ENCODE measurements at regions not wholly inside any gene's neighbourhood (a gene's known extent, or its start where the extent isn't known, plus 50 kb on each side); places are given as distances from the start of the nearest gene placed in this dataset.

GRCh38 chr2:38497670-38498037, 105.1 kb downstream of the HNRNPLL start:
- DNase-seq (ENCODE audit: low read depth, low spot score) (no peak), ATAC-seq (no peak)
- no TSS peak for BruUV-seq (replicated peaks)
- no peaks in the 10 kb centered on the region for H3K27me3 ChIP-seq (ENCODE audit: insufficient read depth, low read length)
- intact Hi-C loops (cut with micrococcal nuclease) = no loop called here
- H3K9me3 ChIP-seq (ENCODE audit: control insufficient read depth in 1 of 2, insufficient read depth in 1 of 2, low read depth in 1 of 2, low read length in 2 of 2) = no peaks in the 10 kb centered on the region
- H3K4me3 ChIP-seq (replicated peaks in 1 of 2; ENCODE audit: low read depth in 1 of 2, low read length in 2 of 2) = no peak overlapping the region
- H2AFZ ChIP-seq (ENCODE audit: low read depth, low read length, poor library complexity, severe bottlenecking) = no peak overlapping the region
- no peaks in the 10 kb centered on the region for H3K36me3 ChIP-seq (ENCODE audit: control insufficient read depth in 1 of 2, insufficient read depth in 2 of 2, low read length in 2 of 2)
- RAD21 ChIA-PET (ENCODE audit: low non-redundant PET in 1 of 2, low total read pairs in 2 of 2, uncharacterized antibody in 2 of 2, unreplicated experiment in 2 of 2) = no interaction called here
- no peaks in the 10 kb centered on the region for H4K20me1 ChIP-seq (ENCODE audit: insufficient read depth)
- H3K4me2 ChIP-seq (ENCODE audit: low read length) = no peak overlapping the region
- no peak overlapping the region for H3K9ac ChIP-seq (ENCODE audit: low read length)
- CTCF ChIA-PET = no interaction called here
- H3K79me2 ChIP-seq (ENCODE audit: insufficient read depth, low read length) = no peaks in the 10 kb centered on the region
- POLR2A ChIA-PET = no interaction called here
- no peak overlapping the region for H3K27ac ChIP-seq (ENCODE audit: low read depth, low read length)
- no peak for TF ChIP-seq ATF3 (IDR thresholded peaks at IDR 0.05)
- no peak for TF ChIP-seq POLR2AphosphoS5 (IDR thresholded peaks at IDR 0.05; ENCODE audit: low read depth, low read length)
- TF ChIP-seq REST (IDR thresholded peaks at IDR 0.05; ENCODE audit: low read depth) = no peak
- H3K4me1 ChIP-seq (ENCODE audit: control insufficient read depth in 1 of 2, insufficient read depth in 2 of 2, low read length in 2 of 2) = no peaks in the 10 kb centered on the region
- no peaks in the 10 kb centered on the region for H3K9me2 ChIP-seq (ENCODE audit: insufficient read depth)

- H3K27me3 ChIP-seq (ENCODE audit: insufficient read depth, low read length) = no peaks in the 10 kb centered on the region
- H3K9ac ChIP-seq (ENCODE audit: low read length) = no peak overlapping the region
- intact Hi-C loops (cut with micrococcal nuclease) = no loop called here
- no peak overlapping the region for H2AFZ ChIP-seq (ENCODE audit: low read depth, low read length, poor library complexity, severe bottlenecking)
- no peaks in the 10 kb centered on the region for H3K9me2 ChIP-seq (ENCODE audit: insufficient read depth)
- no peak overlapping the region for H3K27ac ChIP-seq (ENCODE audit: low read depth, low read length)
- H4K20me1 ChIP-seq (ENCODE audit: insufficient read depth) = no peaks in the 10 kb centered on the region
- H3K36me3 ChIP-seq (ENCODE audit: control insufficient read depth in 1 of 2, insufficient read depth in 2 of 2, low read length in 2 of 2) = no peaks in the 10 kb centered on the region
- no TSS peak for BruUV-seq (replicated peaks)
- ATAC-seq (no peak), DNase-seq (ENCODE audit: low read depth, low spot score) (no peak)
- no peaks in the 10 kb centered on the region for H3K4me1 ChIP-seq (ENCODE audit: control insufficient read depth in 1 of 2, insufficient read depth in 2 of 2, low read length in 2 of 2)
- no peaks in the 10 kb centered on the region for H3K9me3 ChIP-seq (ENCODE audit: control insufficient read depth in 1 of 2, insufficient read depth in 1 of 2, low read depth in 1 of 2, low read length in 2 of 2)
- CTCF ChIA-PET = no interaction called here
- POLR2A ChIA-PET = no interaction called here
- no peak overlapping the region for H3K4me3 ChIP-seq (replicated peaks in 1 of 2; ENCODE audit: low read depth in 1 of 2, low read length in 2 of 2)
- RAD21 ChIA-PET (ENCODE audit: low non-redundant PET in 1 of 2, low total read pairs in 2 of 2, uncharacterized antibody in 2 of 2, unreplicated experiment in 2 of 2) = no interaction called here
- no peak overlapping the region for H3K4me2 ChIP-seq (ENCODE audit: low read length)
- no peaks in the 10 kb centered on the region for H3K79me2 ChIP-seq (ENCODE audit: insufficient read depth, low read length)
- TF ChIP-seq YY1 (IDR thresholded peaks at IDR 0.05; ENCODE audit: extremely low read depth, insufficient replicate concordance, low read depth, low read length) = no peak
- no peak for TF ChIP-seq FOSL1 (IDR thresholded peaks at IDR 0.05; ENCODE audit: low read depth)
- TF ChIP-seq TCF7L2 (IDR thresholded peaks at IDR 0.05; ENCODE audit: borderline replicate concordance, extremely low read depth, insufficient read depth, insufficient read length) = no peak
- TF ChIP-seq POLR2AphosphoS5 (IDR thresholded peaks at IDR 0.05; ENCODE audit: low read depth, low read length) = no peak
- TF ChIP-seq, protein P1, sequence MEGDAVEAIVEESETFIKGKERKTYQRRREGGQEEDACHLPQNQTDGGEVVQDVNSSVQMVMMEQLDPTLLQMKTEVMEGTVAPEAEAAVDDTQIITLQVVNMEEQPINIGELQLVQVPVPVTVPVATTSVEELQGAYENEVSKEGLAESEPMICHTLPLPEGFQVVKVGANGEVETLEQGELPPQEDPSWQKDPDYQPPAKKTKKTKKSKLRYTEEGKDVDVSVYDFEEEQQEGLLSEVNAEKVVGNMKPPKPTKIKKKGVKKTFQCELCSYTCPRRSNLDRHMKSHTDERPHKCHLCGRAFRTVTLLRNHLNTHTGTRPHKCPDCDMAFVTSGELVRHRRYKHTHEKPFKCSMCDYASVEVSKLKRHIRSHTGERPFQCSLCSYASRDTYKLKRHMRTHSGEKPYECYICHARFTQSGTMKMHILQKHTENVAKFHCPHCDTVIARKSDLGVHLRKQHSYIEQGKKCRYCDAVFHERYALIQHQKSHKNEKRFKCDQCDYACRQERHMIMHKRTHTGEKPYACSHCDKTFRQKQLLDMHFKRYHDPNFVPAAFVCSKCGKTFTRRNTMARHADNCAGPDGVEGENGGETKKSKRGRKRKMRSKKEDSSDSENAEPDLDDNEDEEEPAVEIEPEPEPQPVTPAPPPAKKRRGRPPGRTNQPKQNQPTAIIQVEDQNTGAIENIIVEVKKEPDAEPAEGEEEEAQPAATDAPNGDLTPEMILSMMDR (IDR thresholded peaks at IDR 0.05 in 2 of 3, conservative IDR thresholded peaks at IDR 0.05 in 1 of 3; ENCODE audit: borderline replicate concordance in 1 of 3, insufficient read depth in 1 of 3, low read depth in 2 of 3, low read length in 2 of 3) = no peak
- no peak for TF ChIP-seq EGR1 (IDR thresholded peaks at IDR 0.05; ENCODE audit: low read depth)
- TF ChIP-seq SIN3A (IDR thresholded peaks at IDR 0.05; ENCODE audit: low read depth) = no peak
- no peak for TF ChIP-seq ATF3 (IDR thresholded peaks at IDR 0.05)
- no peak for TF ChIP-seq ZFX (IDR thresholded peaks at IDR 0.05)
Measured at GRCh38 chr2:38496927-38497669, 105.6 kb downstream of the HNRNPLL start.
